ENCODE measurements at regions not wholly inside any gene's neighbourhood (a gene's known extent, or its start where the extent isn't known, plus 50 kb on each side); places are given as distances from the start of the nearest gene placed in this dataset.
"Not testable (repeated sequence)": the region's sequence is repeated elsewhere in the genome, so short reads cannot be mapped to it uniquely, and the experiment has no call there.

GRCh38 chr2:91447508-91447907 is 2756.0 kb downstream of the RPIA start:
- not testable (repeated sequence) for H4K20me1 ChIP-seq (ENCODE audit: insufficient read depth, low read length); H3K4me3 ChIP-seq (ENCODE audit: low read length); H3K27me3 ChIP-seq (ENCODE audit: low read depth, low read length); H3K9ac ChIP-seq (ENCODE audit: low read length); H3K9me3 ChIP-seq (ENCODE audit: insufficient read depth, low read length); H2AFZ ChIP-seq (ENCODE audit: low read depth, low read length); H3K4me2 ChIP-seq (ENCODE audit: low read length); H3K27ac ChIP-seq (ENCODE audit: low read length); H3K4me1 ChIP-seq (ENCODE audit: low read length); H3K36me3 ChIP-seq (replicated peaks; ENCODE audit: low read depth, low read length); H3K79me2 ChIP-seq (ENCODE audit: low read length)

- not testable (repeated sequence) for H4K20me1 ChIP-seq (ENCODE audit: insufficient read depth, low read length); H3K9ac ChIP-seq (ENCODE audit: low read length); H3K4me3 ChIP-seq (ENCODE audit: low read length); H3K27me3 ChIP-seq (ENCODE audit: low read depth, low read length); H3K79me2 ChIP-seq (ENCODE audit: low read length); H3K27ac ChIP-seq (ENCODE audit: low read length); H3K36me3 ChIP-seq (replicated peaks; ENCODE audit: low read depth, low read length); H3K4me1 ChIP-seq (ENCODE audit: low read length); H3K9me3 ChIP-seq (ENCODE audit: insufficient read depth, low read length); H3K4me2 ChIP-seq (ENCODE audit: low read length); H2AFZ ChIP-seq (ENCODE audit: low read depth, low read length)
Observed at GRCh38 chr2:91462292-91462691, 2770.8 kb downstream of the RPIA start.

GRCh38 chr2:91463007-91463406 is 2771.5 kb downstream of the RPIA start:
- H3K4me2 ChIP-seq (ENCODE audit: low read length); H3K9me3 ChIP-seq (ENCODE audit: insufficient read depth, low read length); H3K27me3 ChIP-seq (ENCODE audit: low read depth, low read length); H3K9ac ChIP-seq (ENCODE audit: low read length); H2AFZ ChIP-seq (ENCODE audit: low read depth, low read length); H3K36me3 ChIP-seq (replicated peaks; ENCODE audit: low read depth, low read length); H4K20me1 ChIP-seq (ENCODE audit: insufficient read depth, low read length); H3K4me1 ChIP-seq (ENCODE audit: low read length); H3K79me2 ChIP-seq (ENCODE audit: low read length); H3K27ac ChIP-seq (ENCODE audit: low read length); H3K4me3 ChIP-seq (ENCODE audit: low read length): not testable (repeated sequence)

- H3K27ac ChIP-seq (ENCODE audit: low read length); H3K4me3 ChIP-seq (ENCODE audit: low read length); H2AFZ ChIP-seq (ENCODE audit: low read depth, low read length); H3K79me2 ChIP-seq (ENCODE audit: low read length); H3K4me2 ChIP-seq (ENCODE audit: low read length); H3K27me3 ChIP-seq (ENCODE audit: low read depth, low read length); H3K9ac ChIP-seq (ENCODE audit: low read length); H3K36me3 ChIP-seq (replicated peaks; ENCODE audit: low read depth, low read length); H3K9me3 ChIP-seq (ENCODE audit: insufficient read depth, low read length); H3K4me1 ChIP-seq (ENCODE audit: low read length); H4K20me1 ChIP-seq (ENCODE audit: insufficient read depth, low read length): not testable (repeated sequence)
Observed at GRCh38 chr2:91466780-91467363, 2775.4 kb downstream of the RPIA start.

- not testable (repeated sequence) for H3K36me3 ChIP-seq (replicated peaks; ENCODE audit: low read depth, low read length); H3K79me2 ChIP-seq (ENCODE audit: low read length); H3K9ac ChIP-seq (ENCODE audit: low read length); H3K4me2 ChIP-seq (ENCODE audit: low read length); H3K27ac ChIP-seq (ENCODE audit: low read length); H3K4me1 ChIP-seq (ENCODE audit: low read length); H4K20me1 ChIP-seq (ENCODE audit: insufficient read depth, low read length); H3K9me3 ChIP-seq (ENCODE audit: insufficient read depth, low read length); H3K27me3 ChIP-seq (ENCODE audit: low read depth, low read length); H2AFZ ChIP-seq (ENCODE audit: low read depth, low read length); H3K4me3 ChIP-seq (ENCODE audit: low read length)
Observed at GRCh38 chr2:91476244-91476935, 2784.9 kb downstream of the RPIA start.

- not testable (repeated sequence) for H3K9me3 ChIP-seq (ENCODE audit: insufficient read depth, low read length); H3K79me2 ChIP-seq (ENCODE audit: low read length); H3K4me2 ChIP-seq (ENCODE audit: low read length); H3K4me3 ChIP-seq (ENCODE audit: low read length); H3K4me1 ChIP-seq (ENCODE audit: low read length); H2AFZ ChIP-seq (ENCODE audit: low read depth, low read length); H3K27ac ChIP-seq (ENCODE audit: low read length); H3K9ac ChIP-seq (ENCODE audit: low read length); H3K36me3 ChIP-seq (replicated peaks; ENCODE audit: low read depth, low read length); H4K20me1 ChIP-seq (ENCODE audit: insufficient read depth, low read length); H3K27me3 ChIP-seq (ENCODE audit: low read depth, low read length)
Observed at GRCh38 chr2:91476936-91477246, 2785.4 kb downstream of the RPIA start.

- H3K27ac ChIP-seq (ENCODE audit: low read length); H3K36me3 ChIP-seq (replicated peaks; ENCODE audit: low read depth, low read length); H3K4me1 ChIP-seq (ENCODE audit: low read length); H3K9ac ChIP-seq (ENCODE audit: low read length); H3K4me2 ChIP-seq (ENCODE audit: low read length); H4K20me1 ChIP-seq (ENCODE audit: insufficient read depth, low read length); H2AFZ ChIP-seq (ENCODE audit: low read depth, low read length); H3K27me3 ChIP-seq (ENCODE audit: low read depth, low read length); H3K9me3 ChIP-seq (ENCODE audit: insufficient read depth, low read length); H3K79me2 ChIP-seq (ENCODE audit: low read length); H3K4me3 ChIP-seq (ENCODE audit: low read length): not testable (repeated sequence)
Observed at GRCh38 chr2:91477291-91477690, 2785.8 kb downstream of the RPIA start.

All from OCI-LY3 (cell line).